Activated naive CD8-positive, alpha-beta T cell treated with anti-CD3 and anti-CD28 coated beads, Interleukin-2, amount 50 U/mL, for 16 hours (primary cell): ENCODE measurements at regions not wholly inside any gene's neighbourhood (a gene's known extent, or its start where the extent isn't known, plus 50 kb on each side); places are given as distances from the start of the nearest gene placed in this dataset.

Experiments
- DNase-seq: peaks from one replicate; pipeline ENCODE4 v3.0.0-alpha.2; 2020; ENCODE audit warnings: low read depth, low spot score

DNA sequence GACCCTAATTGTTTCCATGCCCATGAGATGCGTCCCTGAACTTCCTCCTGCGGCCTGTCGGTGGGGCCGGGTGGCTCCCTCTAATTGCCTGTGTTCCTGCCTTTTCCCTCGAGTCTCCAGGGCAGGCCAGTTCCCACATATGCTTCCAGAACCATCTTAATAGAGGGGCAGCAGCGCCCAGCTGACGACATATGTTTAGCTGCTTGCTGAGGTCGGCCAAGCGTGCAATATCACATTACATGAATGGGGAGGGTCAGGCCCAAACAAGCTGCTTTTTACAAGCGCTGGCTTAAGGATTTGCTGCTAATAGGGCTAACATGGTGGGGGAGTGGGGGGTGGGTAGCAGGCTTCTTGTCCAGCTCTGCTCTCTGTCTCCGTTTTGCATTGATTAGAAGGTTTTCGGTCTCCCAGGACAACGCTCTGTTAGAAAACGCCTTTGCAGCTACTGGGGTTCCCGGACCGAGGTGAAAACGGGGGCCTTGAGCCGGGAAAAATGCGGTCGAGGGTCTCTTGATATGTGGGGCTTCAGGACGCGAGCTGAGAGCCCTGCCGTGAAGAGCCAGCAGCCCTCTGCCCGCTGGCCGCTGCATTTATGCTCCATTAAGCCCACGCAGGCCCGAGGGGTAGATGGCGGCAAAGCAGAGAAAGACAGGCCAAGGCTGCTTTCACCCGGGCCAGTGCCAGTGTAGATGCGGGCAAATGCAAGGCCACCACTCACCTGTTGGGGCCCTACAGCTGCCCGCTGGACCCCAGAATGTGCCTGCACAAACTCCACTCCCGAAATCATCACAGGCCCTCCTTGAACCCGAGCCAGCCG lies 308.5 kb downstream of the BMP7 start:
- no peak for DNase-seq

DNA sequence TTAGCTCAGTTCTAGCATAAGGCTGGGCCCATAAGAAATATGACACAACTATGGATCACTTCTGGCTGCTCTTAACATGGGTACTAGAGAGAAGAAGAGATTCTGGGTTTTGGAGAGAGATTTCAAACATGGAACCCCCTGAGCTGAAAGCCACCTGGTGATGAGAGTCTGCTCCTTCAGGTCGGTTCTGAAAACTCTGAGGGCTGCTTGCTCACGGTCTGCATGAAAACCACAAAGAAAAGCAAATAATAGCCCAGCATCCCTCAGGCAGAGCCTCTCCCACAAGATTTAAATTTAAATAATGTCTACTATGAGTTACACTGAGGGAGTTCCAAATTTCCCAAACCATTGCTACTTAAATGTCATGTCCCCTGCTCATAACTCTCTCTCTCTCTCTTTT lies 301.5 kb downstream of the BMP7 start:
- no peak for DNase-seq

DNA sequence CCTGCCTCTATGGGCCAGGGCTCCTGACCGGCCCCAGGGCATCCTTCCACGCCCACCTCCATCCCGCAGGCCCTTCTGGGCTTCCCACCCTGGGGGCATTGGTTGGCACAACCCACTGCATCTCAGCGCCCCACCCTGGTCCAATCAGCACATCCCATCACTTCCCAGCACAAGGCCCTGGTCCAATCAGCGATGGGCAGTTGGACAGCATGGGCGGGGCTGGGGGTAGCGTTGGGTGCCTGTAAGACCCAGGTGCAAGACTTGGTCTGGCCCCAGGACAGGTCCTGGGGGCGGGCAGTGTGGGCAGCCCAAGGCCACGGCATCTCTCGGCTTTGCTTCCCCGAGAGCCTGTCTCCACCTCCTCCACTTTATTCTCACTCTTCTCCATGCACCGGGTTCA lies 298.5 kb downstream of the BMP7 start:
- DNase-seq, result no peak

DNA sequence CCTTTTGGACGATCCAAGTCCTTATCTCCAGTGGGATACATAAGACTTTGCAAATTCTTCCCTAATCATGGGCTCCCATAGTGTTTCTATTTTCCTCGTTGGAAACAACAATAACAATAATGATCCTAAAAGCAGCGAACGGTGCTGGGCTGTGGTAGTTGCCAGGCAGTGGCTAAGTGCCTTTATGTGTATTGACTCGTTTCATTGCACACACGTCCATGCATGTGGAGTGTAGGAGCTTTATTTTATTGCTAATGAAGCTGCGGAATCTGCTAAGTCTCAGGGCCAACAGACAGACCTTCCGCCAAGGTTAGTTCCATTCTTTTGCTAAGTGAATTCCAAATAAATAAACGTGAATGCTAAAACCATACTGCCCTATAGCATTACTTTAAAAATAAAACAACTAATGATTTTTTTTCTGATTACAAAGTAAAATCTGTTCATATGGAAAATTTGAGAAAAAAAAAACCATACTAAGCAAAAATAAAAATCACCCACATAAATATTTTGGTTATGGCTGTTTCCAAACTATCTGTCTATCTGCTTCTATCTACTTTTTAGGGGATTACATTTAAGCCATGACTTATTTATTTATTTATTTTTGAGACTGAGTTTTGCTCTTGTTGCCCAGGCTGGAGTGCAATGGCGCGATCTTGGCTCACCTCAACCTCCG lies 297.9 kb downstream of the BMP7 start:
- no peak for DNase-seq

DNA sequence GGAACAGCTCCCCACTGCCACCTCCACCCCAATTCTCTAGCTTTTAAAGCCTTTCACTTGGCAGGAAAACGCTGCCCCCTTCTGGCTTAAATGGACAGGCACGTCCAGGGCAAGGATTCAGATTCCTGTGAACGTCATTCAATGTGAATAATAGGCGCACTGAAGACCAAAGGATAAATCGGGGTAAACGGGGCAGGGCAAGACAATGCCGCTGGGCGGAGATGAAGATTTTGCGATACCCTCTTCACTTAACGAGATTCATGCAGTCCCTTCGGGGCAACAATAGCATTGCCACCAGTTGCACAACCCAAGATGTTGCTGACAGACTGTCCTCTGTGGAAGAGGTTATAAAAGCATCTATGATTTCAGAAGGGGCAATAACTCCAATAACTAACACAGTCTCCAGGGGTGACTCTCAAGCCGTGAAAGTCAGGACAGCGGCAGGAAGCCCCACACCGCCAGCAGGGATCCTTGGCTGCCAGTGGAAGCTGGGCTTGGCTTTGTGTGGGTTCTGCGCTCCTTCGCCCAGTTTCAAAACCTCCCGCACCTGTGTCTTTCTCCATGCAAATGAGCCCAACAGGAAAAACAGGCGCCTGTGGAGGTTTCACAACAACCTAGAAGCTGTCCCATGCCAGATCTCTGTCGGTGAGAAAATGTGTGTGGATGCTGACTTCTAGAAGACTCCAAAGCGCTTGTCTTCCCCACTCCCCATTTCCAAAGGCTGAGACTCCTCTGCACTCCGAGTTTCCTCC lies 291.8 kb downstream of the BMP7 start:
- no peak for DNase-seq

DNA sequence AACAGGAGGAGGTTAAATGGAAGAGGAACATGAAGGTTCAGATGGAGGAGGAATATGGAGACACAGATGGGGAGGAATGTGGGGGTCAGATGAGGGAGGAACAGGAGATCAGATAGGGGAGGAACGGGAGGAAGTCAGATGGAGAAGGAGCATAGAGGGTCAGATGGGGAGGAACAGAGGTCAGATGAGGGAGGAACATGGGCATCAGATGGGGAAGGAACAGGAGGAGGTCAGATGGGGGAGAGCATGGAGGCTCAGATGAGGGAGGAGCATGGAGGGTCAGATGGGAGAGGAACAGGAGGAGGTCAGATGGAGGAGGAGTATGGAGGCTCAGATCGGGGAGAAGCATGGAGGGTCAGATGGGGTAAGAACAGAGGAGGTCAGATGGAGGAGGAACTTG lies 290.6 kb downstream of the BMP7 start:
- DNase-seq, result no peak

DNA sequence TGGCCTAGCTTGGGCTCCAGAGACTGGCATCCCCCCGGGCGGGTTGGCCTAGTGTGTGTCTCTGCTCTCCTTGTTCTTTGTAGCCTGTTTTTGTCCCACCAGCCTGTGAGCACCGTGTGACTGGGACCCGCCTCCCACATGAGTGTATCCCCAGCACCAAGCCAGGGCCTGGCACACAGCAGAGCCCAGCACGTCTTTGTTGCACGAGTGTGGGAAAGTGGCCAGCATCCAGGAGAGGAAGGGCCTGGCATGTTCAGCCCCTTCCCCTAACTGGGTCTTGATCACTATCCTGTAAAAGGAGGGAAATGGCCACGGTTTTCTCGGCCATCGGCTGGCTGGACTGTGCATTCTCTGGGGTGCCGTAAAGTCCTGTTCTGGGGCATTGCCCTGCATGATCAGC lies 290.1 kb downstream of the BMP7 start:
- DNase-seq, result no peak

DNA sequence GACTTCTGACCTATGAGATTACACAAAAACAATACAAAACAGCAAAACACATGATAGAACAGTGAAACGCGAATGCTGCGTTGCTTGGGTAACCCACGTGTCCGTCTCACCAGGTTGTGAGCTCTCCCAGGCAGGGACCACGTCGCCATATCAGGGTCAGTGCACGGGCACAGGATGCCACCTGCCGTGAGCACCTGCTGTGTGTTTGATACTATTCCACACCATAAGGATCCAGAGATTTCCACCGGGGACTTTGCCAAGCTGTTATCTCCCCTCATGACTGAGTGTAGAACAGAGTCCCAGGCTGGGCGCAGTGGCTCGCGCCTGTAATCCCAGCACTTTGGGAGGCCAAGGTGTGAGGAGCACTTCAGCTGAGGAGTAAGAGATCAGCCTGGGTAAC lies 288.0 kb downstream of the BMP7 start:
- no peak for DNase-seq

DNA sequence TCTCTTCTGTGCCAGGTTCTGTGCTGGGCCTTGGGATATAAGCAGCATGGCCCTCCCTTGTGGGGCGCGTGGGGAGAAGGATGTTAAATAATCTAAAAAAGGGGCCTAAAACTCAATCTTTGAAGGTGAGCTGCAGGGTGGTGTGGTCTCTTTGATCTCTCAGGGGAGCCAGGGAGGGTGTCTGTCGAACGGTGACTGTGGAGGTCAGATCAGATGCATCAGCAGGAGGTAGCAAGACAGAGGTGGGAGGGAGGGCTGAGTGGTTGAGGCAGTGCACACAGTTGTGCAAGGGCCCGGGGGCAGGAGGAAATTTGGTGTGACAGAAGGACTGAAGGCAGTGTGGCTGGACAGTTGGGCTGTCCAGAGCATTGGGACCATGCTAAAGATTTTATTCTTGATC lies 287.3 kb downstream of the BMP7 start:
- no peak for DNase-seq

DNA sequence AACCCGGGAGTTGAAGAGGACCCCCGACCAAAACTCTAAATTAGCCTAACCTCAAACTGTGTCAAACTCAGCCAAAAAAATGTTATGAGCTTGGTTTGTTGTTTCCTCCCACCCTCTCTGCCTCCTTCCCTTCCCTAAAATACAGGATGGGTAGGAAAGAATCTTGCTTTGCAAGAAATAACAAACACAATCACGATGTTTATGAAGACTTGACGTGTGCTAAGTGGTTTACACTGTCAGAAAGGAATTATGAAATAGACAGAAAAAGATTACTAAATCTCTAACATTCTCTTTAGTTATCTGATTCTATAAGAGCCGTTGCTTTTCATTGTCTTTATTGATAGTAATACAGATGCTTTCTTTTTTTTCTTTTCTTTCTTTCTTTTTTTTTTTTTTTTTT lies 285.1 kb downstream of the BMP7 start:
- DNase-seq, result no peak

DNA sequence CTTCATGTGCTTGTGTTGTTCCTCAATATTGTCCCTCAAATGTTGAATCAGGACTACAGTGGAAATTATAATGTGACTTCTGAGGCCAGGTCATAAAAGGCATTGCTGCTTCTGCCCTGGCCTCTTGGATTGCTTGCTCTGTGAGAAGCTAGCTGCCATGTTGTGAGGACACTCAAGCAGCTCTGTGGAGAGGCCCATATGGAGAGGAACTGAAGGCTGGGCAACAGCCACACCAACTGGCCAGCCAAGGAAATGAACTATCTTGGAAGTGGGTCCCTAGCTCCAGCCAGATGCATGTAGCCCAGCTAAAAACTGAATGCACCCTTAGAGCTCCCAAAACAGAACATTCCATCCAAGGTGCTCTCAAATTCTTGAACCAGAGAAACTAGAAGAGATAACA lies 282.6 kb downstream of the BMP7 start:
- no peak for DNase-seq

DNA sequence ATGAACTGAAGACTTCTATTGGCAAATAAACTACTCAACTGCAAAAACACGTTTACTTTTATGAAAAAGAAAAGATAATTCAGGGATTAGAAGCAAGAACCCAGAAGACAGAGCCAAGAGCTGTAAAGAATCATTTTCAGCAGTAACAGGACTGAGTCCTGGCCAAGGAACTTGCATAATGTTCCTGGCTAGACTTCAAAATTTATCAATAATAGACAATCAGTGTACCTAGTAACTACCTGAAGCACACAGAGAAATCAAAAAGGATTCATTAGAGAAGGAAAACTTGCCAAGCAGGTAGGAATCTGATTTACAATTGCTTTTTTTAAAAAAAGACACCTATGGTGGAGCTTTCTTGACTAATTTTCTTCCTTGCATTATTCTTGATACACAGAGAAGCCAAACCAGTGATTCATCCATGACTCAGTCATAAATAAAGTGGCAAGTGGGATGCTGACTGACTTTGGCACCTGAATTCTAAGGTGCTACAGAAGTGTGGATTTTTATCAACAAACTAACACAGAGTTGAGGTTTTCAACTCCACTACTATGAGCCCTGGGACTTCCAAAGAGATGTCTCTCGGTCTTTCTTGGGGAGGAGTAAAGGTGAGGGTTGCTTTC lies 281.3 kb downstream of the BMP7 start:
- no peak for DNase-seq

DNA sequence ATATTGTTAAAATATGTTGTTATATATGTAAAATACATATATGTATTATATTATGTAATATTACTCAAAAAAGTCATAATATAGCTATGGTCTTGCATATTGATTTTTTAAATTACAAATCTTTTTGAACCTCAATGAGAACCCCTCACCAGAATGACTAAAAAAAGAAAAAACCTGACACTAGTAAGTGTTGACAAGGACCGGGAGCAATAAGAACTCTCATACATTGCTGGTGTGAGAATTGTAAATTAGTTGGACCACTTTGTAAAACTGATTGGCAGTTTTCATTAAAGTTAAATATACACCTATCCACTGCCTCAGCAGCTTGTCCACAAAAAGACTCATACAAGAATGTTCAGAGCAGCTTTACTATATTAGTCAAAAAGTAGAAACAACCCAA lies 280.0 kb downstream of the BMP7 start:
- no peak for DNase-seq

DNA sequence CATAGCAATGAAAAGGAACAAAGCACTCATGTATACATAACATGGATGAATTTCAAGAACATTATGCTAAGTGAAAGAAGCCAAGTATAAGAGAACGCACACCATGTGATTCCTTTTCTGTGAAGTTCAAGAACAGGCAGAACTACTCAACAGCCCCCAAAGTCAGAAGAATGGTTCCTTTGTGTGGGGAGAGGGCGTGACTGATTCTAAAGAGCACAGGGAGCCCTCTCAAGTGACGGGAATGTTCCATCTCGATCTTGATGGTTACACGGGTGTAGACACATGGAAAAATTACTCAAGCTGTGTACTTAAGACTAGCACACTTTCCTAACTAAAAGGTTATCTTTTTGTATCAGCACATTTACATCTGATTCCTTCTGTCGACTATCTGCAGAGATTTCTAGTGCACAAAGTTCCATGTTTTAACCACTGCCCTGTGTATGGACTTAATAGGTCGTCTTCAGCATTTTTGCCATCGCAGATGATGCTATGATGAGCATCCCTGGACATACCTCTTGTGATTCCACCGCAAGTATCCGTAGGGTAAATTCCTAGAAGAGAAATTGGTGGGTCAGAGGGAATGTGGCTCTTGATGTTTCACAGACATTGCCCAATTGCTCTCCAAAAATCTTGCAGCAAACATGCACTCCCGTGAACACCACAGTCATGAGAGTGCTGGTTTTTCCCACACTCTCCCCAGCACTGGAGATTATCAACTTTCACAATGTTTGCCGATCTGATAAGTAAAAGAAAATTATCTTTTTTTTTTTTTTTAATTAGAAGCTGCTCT lies 279.3 kb downstream of the BMP7 start:
- no peak for DNase-seq

DNA sequence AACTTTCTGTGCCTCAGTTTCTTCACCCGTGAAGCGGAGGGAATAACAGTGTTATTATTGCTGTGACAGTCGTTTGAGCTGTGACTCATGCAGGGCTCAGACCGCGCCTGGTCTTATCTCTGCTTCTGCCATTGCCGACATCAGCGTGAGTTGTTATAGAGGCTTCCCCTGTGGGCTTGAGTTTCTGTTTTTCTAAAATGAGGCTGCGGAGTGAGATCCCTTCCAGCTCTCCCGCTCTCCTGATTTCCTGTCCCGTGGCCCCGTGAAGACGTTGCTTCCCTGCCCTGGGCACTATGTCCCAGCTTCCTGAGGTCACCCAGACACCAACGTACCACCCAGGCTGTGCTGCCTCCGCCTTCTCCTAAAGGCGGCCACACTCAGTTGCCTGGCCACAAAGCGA lies 278.5 kb downstream of the BMP7 start:
- DNase-seq, result no peak

DNA sequence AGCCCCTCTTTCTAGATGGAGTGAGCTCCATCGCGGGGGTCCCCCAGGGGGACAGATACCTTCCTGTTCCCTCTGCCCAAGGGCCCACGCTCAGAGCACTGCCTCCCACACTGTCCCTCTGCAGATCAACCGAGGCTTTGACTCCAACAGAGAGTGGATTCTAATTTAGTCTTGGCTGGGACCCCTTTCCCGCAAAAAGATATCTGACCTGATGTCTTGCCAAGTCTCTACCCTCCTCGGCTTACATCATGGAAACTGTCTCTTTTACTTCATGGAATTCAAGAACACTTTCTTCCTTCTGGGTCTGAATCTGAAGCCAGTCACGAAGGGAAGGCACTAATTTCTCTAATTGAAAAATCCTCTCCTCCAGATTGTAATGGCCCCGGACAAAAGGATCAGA lies 278.0 kb downstream of the BMP7 start:
- DNase-seq, result no peak

DNA sequence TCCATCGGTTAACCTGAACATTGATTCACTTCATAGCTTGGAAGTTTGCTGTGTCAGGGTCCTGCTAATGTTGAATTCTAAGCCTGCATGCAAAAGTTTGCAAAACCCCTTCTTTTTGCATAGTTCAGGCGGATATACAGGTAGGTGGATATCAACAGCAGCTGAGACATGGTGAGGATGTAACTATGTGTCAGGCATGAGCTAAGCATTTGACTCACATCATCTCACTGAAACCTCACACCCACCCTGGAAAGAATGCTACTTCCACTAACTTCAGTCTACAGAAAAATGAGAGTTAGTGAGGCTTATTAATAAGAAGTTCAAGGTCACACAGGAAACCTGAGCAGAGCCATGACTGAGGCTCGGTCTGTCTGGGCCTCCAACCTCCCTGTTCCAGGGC lies 276.9 kb downstream of the BMP7 start:
- DNase-seq, result no peak

DNA sequence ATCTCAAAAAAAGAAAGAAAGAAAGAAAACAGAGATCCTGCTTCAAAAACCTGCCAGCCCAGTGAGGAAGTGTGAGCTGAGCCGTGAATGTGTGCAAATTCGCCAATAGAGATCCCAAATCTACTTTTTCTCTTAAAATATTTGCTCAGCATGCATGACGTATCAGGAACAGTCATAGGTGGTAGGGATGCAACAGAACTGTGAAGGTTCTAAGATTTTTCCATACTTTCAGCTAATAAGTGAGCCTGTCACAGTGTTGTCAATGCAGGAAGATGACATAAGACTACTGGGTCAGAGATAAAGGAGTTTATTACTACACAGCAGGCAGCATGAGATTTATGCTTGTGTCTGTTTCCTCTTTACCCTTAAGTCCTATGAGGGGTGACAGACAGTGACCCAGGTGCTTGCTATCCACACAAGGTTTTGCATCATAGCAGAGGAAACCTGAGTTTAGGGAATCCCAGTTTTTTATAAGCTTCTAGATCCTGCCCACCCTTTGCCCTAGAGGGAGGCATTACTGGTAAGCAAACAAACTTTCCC lies 273.4 kb downstream of the BMP7 start:
- no peak for DNase-seq

DNA sequence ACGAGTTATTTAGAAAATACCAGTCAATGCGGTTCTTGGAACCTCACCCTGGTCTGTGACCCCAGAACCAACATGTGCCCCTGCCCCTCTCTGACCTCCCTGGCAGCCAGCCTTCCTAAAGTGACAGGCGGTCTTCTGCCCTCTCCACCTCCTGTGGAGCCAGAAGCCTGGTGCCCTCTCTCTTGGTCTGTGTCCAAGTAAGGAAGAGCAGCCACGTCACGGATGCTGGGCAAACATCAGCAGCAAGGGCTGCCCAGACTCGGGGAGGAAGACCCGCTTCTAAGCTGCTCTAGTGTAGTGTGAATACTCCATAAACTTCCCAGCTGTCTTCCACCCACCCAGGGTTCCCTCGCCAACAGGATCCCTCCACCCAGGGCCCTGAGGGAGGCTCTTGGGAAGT lies 272.4 kb downstream of the BMP7 start:
- DNase-seq, result no peak

DNA sequence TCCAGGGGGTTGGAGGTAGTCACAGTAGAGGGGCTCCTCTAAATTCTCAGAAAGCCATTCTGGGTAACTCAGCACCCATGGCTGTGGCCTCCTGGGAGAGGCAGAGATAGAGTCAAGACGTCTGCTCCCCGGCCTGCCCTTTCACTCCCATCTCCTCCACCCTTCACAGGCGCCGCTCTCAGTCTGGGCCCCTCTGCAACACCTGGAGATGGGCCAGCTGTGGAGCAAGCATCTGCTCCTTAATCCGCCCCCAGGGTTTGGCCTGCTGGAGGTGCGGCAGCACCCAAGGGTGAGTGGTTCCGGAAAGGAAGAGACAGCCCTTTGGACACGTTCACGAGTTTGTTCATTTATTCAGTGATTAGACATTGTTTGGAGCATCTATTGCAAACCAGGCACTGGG lies 271.3 kb downstream of the BMP7 start:
- DNase-seq, result no peak

DNA sequence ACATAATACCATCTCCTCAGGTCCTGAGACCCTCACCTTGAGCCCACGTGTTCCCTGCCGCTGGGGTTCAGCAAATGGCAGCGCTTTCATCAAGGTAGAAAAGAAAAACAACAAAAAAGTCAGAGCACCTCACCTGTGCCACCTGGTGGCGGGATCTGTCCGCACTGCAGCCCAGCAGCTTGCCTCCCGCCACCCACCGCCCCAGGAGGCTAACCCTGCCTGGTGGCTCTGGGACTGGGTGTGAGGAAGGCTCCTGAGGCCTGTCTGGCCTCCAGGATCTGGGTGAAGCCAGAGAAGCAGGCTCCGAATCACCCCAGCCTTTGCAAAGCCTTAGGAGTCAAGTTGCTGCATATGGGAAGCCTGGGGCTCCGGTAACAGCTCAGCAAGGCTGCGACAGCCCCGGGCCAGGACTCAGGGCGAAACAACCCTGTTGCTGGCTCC lies 270.8 kb downstream of the BMP7 start:
- no peak for DNase-seq
